Large intestine (tissue), 3 donors: ENCODE measurements at regions not wholly inside any gene's neighbourhood (a gene's known extent, or its start where the extent isn't known, plus 50 kb on each side); places are given as distances from the start of the nearest gene placed in this dataset.

Source experiments
- DNase-seq, 2 donors: peaks; one replicate each; pipeline versions ENCODE4 v3.0.0 to v3.0.0-alpha.2; 2013
- H3K27ac ChIP-seq: one replicate; pipeline ENCODE4 v1.5.1; 2013; ENCODE audit warnings: low read length
- H3K27me3 ChIP-seq: 2 replicates; pipeline ENCODE4 v1.6.1; 2013; ENCODE audit warnings: low read length; ENCODE audit not compliant: control insufficient read depth, insufficient read depth
- H3K36me3 ChIP-seq: 2 replicates; pipeline ENCODE4 v1.6.1; 2013; ENCODE audit warnings: low read length; ENCODE audit not compliant: control insufficient read depth, insufficient read depth
- H3K4me1 ChIP-seq: one replicate; pipeline ENCODE4 v1.6.1; 2013; ENCODE audit warnings: low read length; ENCODE audit not compliant: control insufficient read depth, insufficient read depth
- H3K4me3 ChIP-seq: one replicate; pipeline ENCODE4 v1.5.1; 2013; ENCODE audit warnings: low read length
- H3K9me3 ChIP-seq: one replicate; pipeline ENCODE4 v1.6.1; 2013; ENCODE audit warnings: mild to moderate bottlenecking, low read depth, low read length, moderate library complexity; ENCODE audit not compliant: control insufficient read depth
- WGBS: methylation state at CpG from one replicate; pipeline ENCODE4 v1.1.5; 2013; ENCODE audit warnings: low lambda C conversion rate; ENCODE audit not compliant: insufficient coverage; 5-methylcytosine and 5-hydroxymethylcytosine counted together

- H3K27ac ChIP-seq, result no peak overlapping the region
- H3K27me3 ChIP-seq, result no peaks in the 10 kb centered on the region
- H3K4me1 ChIP-seq, result no peaks in the 10 kb centered on the region
- H3K4me3 ChIP-seq, result no peak overlapping the region
- no peak for DNase-seq
- no peaks in the 10 kb centered on the region for H3K9me3 ChIP-seq
- no CpG with 5 or more reads among the region's 5 CpGs for WGBS
- no peaks in the 10 kb centered on the region for H3K36me3 ChIP-seq
Measured at GRCh38 chrX:23223169-23223568, 111.5 kb upstream of the PTCHD1 start.

- no peaks in the 10 kb centered on the region for H3K27me3 ChIP-seq
- H3K36me3 ChIP-seq, result no peaks in the 10 kb centered on the region
- no peak overlapping the region for H3K4me3 ChIP-seq
- no peak overlapping the region for H3K27ac ChIP-seq
- H3K9me3 ChIP-seq, result no peaks in the 10 kb centered on the region
- DNase-seq, result no peak
- no CpG with 5 or more reads among the region's 3 CpGs for WGBS
- no peaks in the 10 kb centered on the region for H3K4me1 ChIP-seq
Measured at GRCh38 chrX:23228454-23228853, 106.2 kb upstream of the PTCHD1 start.

GRCh38 chrX:23228950-23229448 lies 105.7 kb upstream of the PTCHD1 start:
- no peak overlapping the region for H3K27ac ChIP-seq
- no CpG with 5 or more reads among the region's 5 CpGs for whole genome bisulfite sequencing
- H3K36me3 ChIP-seq, result no peaks in the 10 kb centered on the region
- no peak for DNase-seq
- no peaks in the 10 kb centered on the region for H3K4me1 ChIP-seq
- H3K27me3 ChIP-seq, result no peaks in the 10 kb centered on the region
- H3K9me3 ChIP-seq, result no peaks in the 10 kb centered on the region
- no peak overlapping the region for H3K4me3 ChIP-seq

- DNase-seq, result no peak
Measured at GRCh38 chrX:23235051-23235450, 99.6 kb upstream of the PTCHD1 start.

GRCh38 chrX:23246001-23246400 lies 88.6 kb upstream of the PTCHD1 start:
- Histone ChIP-seq H3K36me3 (no peaks in the 10 kb centered on the region), H3K27me3 (no peaks in the 10 kb centered on the region), H3K4me1 (no peaks in the 10 kb centered on the region), H3K9me3 (no peaks in the 10 kb centered on the region), H3K27ac (no peak overlapping the region), H3K4me3 (no peak overlapping the region)
- WGBS, result 60% methylated on average over 1 of the region's 2 CpGs
- DNase-seq, result no peak

More at GRCh38 chrX:23235051-23235450, 99.6 kb upstream of the PTCHD1 start:
- H3K27ac ChIP-seq, result no peak overlapping the region
- no peaks in the 10 kb centered on the region for H3K36me3 ChIP-seq
- no CpG with 5 or more reads among the region's 5 CpGs for WGBS
- H3K9me3 ChIP-seq, result no peaks in the 10 kb centered on the region
- H3K27me3 ChIP-seq, result no peaks in the 10 kb centered on the region
- no peak overlapping the region for H3K4me3 ChIP-seq
- H3K4me1 ChIP-seq, result no peaks in the 10 kb centered on the region

- no peak overlapping the region for H3K4me3 ChIP-seq
- H3K4me1 ChIP-seq, result no peaks in the 10 kb centered on the region
- no peaks in the 10 kb centered on the region for H3K36me3 ChIP-seq
- no peaks in the 10 kb centered on the region for H3K27me3 ChIP-seq
- no peak for DNase-seq
- no CpG with 5 or more reads among the region's 7 CpGs for whole genome bisulfite sequencing
- no peaks in the 10 kb centered on the region for H3K9me3 ChIP-seq
- no peak overlapping the region for H3K27ac ChIP-seq
Measured at GRCh38 chrX:23248187-23248586, 86.5 kb upstream of the PTCHD1 start.

GRCh38 chrX:23251043-23251442 lies 83.6 kb upstream of the PTCHD1 start:
- Histone ChIP-seq H3K9me3 (no peaks in the 10 kb centered on the region), H3K36me3 (no peaks in the 10 kb centered on the region), H3K4me3 (no peak overlapping the region), H3K27ac (no peak overlapping the region), H3K27me3 (no peaks in the 10 kb centered on the region), H3K4me1 (no peaks in the 10 kb centered on the region)
- no peak for DNase-seq
- WGBS, result no CpG with 5 or more reads among the region's 1 CpG

GRCh38 chrX:23263892-23264291 lies 70.8 kb upstream of the PTCHD1 start:
- no peaks in the 10 kb centered on the region for H3K27me3 ChIP-seq
- no peaks in the 10 kb centered on the region for H3K36me3 ChIP-seq
- H3K4me3 ChIP-seq, result no peak overlapping the region
- H3K27ac ChIP-seq, result no peak overlapping the region
- WGBS, result no CpG with 5 or more reads among the region's 3 CpGs
- H3K4me1 ChIP-seq, result no peaks in the 10 kb centered on the region
- H3K9me3 ChIP-seq, result no peaks in the 10 kb centered on the region
- no peak for DNase-seq

GRCh38 chrX:23269923-23270322 lies 64.7 kb upstream of the PTCHD1 start:
- H3K36me3 ChIP-seq, result no peaks in the 10 kb centered on the region
- no peaks in the 10 kb centered on the region for H3K9me3 ChIP-seq
- no peak overlapping the region for H3K27ac ChIP-seq
- DNase-seq, result no peak
- no CpG with 5 or more reads among the region's 3 CpGs for WGBS
- no peaks in the 10 kb centered on the region for H3K27me3 ChIP-seq
- H3K4me3 ChIP-seq, result no peak overlapping the region
- H3K4me1 ChIP-seq, result no peaks in the 10 kb centered on the region

GRCh38 chrX:23271026-23271425 lies 63.6 kb upstream of the PTCHD1 start:
- peak in 1 of 2 donors; percentile 20 for DNase-seq

GRCh38 chrX:23276475-23276874 lies 58.2 kb upstream of the PTCHD1 start:
- no peaks in the 10 kb centered on the region for H3K36me3 ChIP-seq
- WGBS, result no CpG with 5 or more reads among the region's 10 CpGs
- H3K9me3 ChIP-seq, result no peaks in the 10 kb centered on the region
- H3K4me3 ChIP-seq, result no peak overlapping the region
- H3K4me1 ChIP-seq, result no peaks in the 10 kb centered on the region
- no peak overlapping the region for H3K27ac ChIP-seq
- no peaks in the 10 kb centered on the region for H3K27me3 ChIP-seq
- no peak for DNase-seq

More at GRCh38 chrX:23271026-23271425, 63.6 kb upstream of the PTCHD1 start:
- Histone ChIP-seq H3K4me1 (no peaks in the 10 kb centered on the region), H3K27me3 (no peaks in the 10 kb centered on the region), H3K9me3 (no peaks in the 10 kb centered on the region), H3K4me3 (no peak overlapping the region), H3K27ac (no peak overlapping the region), H3K36me3 (no peaks in the 10 kb centered on the region)
- WGBS, result no CpG with 5 or more reads among the region's 4 CpGs
